Activated CD8-positive, alpha-beta memory T cell treated with anti-CD3 and anti-CD28 coated beads for 1 hour (primary cell): ENCODE measurements at regions not wholly inside any gene's neighbourhood (a gene's known extent, or its start where the extent isn't known, plus 50 kb on each side); places are given as distances from the start of the nearest gene placed in this dataset.

ENCODE experiments used
- DNase-seq, 2 donors: peaks; one replicate each; pipeline ENCODE4 v3.0.0-alpha.2; 2020; ENCODE audit warnings: low read depth in 1 of 2; ENCODE audit errors: extremely low read depth in 1 of 2

GRCh38 chr10:43773736-43774135, 125.1 kb upstream of the ZNF32 start:
- DNase-seq = no peak

GRCh38 chr10:43772171-43772570, 123.5 kb upstream of the ZNF32 start:
- DNase-seq = no peak

- DNase-seq = no peak
Observed at GRCh38 chr10:43771675-43772074, 123.0 kb upstream of the ZNF32 start.

GRCh38 chr10:43765516-43765915, 116.8 kb upstream of the ZNF32 start:
- DNase-seq = no peak

GRCh38 chr10:43763846-43764245, 115.2 kb upstream of the ZNF32 start:
- DNase-seq = no peak

GRCh38 chr10:43760514-43760913, 111.8 kb upstream of the ZNF32 start:
- no peak for DNase-seq

GRCh38 chr10:43759216-43759615, 110.5 kb upstream of the ZNF32 start:
- DNase-seq = no peak

- no peak for DNase-seq
Observed at GRCh38 chr10:43756341-43756740, 107.7 kb upstream of the ZNF32 start.

GRCh38 chr10:43754569-43755260, 106.0 kb upstream of the ZNF32 start:
- no peak for DNase-seq

- no peak for DNase-seq
Observed at GRCh38 chr10:43753397-43754061, 104.8 kb upstream of the ZNF32 start.

- DNase-seq = no peak
Observed at GRCh38 chr10:43752682-43753081, 104.0 kb upstream of the ZNF32 start.

GRCh38 chr10:43751646-43752045, 103.0 kb upstream of the ZNF32 start:
- no peak for DNase-seq

GRCh38 chr10:43749940-43750552, 101.4 kb upstream of the ZNF32 start:
- DNase-seq = no peak

- DNase-seq = no peak
Observed at GRCh38 chr10:43749145-43749576, 100.5 kb upstream of the ZNF32 start.

- no peak for DNase-seq
Observed at GRCh38 chr10:43748560-43748959, 99.9 kb upstream of the ZNF32 start.

- DNase-seq = no peak
Observed at GRCh38 chr10:43746906-43747305, 98.2 kb upstream of the ZNF32 start.

- no peak for DNase-seq
Observed at GRCh38 chr10:43739161-43739560, 90.5 kb upstream of the ZNF32 start.

GRCh38 chr10:43737003-43737402, 88.3 kb upstream of the ZNF32 start:
- DNase-seq = no peak

GRCh38 chr10:43735907-43736306, 87.2 kb upstream of the ZNF32 start:
- DNase-seq = no peak

GRCh38 chr10:43734716-43735115, 86.0 kb upstream of the ZNF32 start:
- no peak for DNase-seq

- DNase-seq = no peak
Observed at GRCh38 chr10:43731486-43731885, 82.8 kb upstream of the ZNF32 start.

- no peak for DNase-seq
Observed at GRCh38 chr10:43728425-43728824, 79.7 kb upstream of the ZNF32 start.
